Effector CD8-positive, alpha-beta T cell (primary cell): ENCODE measurements at regions not wholly inside any gene's neighbourhood (a gene's known extent, or its start where the extent isn't known, plus 50 kb on each side); places are given as distances from the start of the nearest gene placed in this dataset.

Source experiments
- DNase-seq: peaks from one replicate; lab custom pipeline; 2025; lab: John Stamatoyannopoulos, UW

DNA sequence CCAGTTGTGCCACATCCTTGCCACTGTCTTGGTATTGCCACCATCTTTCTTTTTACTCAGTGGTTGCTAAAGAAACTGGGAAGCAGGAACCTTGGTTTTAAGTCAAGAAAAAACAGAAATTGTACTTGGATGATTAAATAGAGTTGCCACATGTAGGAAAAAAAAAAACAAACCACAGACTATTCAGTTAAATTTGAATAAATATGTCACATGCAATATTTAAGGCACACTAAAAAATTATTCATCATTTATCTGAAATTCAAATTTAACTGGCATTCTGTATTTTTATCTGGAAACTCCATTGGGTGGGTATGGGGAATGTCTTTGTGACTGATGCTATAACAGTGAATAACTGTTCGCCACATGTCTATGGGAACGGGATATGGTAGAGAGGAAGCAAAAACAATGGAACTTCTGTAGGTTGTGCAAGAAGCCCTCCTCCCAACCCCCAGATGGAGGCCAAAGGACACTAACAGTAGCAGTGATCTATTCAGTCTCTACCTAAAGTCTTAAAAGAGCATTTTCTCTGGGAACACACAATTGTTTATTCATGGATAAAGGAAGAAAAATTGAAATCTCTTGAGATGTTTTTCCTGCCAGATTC, 57.0 kb upstream of the PLAC8 start:
- no peak for DNase-seq

DNA sequence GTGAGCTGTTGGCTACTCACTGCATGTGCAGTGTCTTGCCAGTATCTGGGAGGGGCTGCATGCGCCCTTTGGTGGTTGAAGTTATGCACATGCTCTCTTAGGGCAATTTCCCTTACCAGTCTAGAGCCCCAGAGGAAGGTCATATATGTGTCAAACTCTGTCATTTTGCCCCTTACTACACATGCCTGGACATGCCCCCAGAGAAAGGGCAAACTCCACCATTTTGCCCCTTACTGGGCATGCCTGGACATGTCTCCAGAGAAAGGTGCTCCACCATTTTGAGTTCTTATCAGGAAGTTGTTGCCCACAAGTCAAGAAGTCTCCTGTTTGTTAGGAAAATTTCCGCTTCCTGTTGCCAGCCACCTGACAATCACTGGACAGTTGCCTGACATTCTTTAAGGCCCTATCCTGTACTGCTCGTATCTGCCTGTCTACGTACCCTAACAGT, 56.4 kb upstream of the PLAC8 start:
- no peak for DNase-seq
